ENCODE measurements at regions not wholly inside any gene's neighbourhood (a gene's known extent, or its start where the extent isn't known, plus 50 kb on each side); places are given as distances from the start of the nearest gene placed in this dataset.

DNA sequence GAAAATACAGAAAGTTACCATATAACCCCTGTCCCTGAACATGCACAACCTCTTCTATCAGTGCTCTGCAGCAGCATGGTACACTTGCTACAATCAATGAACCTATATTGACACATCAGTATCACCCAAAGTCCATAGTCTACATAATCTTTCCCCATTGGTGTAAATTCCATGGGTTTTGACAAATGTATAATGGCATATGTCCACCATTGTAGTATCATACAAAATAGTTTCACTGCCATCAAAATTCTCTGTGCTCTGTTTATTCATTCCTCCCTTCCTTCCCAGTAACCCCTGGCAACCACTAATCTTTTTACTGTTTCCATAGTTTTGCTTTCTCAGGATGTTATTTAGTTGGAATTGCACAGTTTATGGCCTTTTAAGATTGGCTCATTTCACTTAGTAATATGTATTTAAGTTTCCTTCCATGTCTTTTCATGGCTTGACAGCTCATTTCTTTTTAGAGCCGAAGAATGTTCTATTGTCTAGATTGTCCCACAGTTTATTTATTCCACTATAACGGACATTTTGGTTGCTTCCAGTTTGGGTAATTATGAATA lies 1707.0 kb downstream of the EFNA5 start:
- Histone ChIP-seq H3K4me3 (no peak overlapping the region), H3K36me3 (no peaks in the 10 kb centered on the region), H3K27me3 (no peaks in the 10 kb centered on the region), H3K27ac (no peak overlapping the region), H3K9me3 (replicated peaks) (no peaks in the 10 kb centered on the region; the same call in 1 of the 2 replicates), H3K4me1 (no peaks in the 10 kb centered on the region)
- no peak for DNase-seq

DNA sequence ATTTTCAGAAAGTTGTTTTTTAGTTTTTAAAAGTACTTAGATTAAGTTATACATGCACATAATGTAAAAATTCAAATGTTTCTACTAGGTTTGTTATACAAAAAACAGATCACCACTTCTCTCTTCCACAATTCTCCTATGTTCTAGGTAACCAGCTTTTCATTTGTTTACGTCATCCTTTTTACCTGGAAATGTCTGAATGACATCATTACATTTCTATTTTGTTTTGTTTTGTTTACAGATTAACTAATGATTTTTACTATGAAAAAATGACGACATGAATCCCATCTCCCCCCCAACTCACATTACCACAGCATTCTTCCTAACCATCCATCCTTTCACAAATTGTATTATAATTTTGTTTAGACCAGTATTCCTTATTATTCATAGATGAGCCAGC lies 1709.2 kb downstream of the EFNA5 start:
- H3K27me3 ChIP-seq, result no peaks in the 10 kb centered on the region
- H3K4me3 ChIP-seq, result no peak overlapping the region
- no peaks in the 10 kb centered on the region; the same call in 1 of the 2 replicates for H3K9me3 ChIP-seq (replicated peaks)
- H3K4me1 ChIP-seq, result peaks cover 7% of the 10 kb centered on the region
- no peaks in the 10 kb centered on the region for H3K36me3 ChIP-seq
- H3K27ac ChIP-seq, result no peak overlapping the region
- no peak for DNase-seq

- peaks cover 40% of the 10 kb centered on the region for H3K4me1 ChIP-seq
- H3K4me3 ChIP-seq, result no peak overlapping the region
- DNase-seq, result peak in 1 of 2 experiments; percentile 34
- H3K27me3 ChIP-seq, result no peaks in the 10 kb centered on the region
- H3K36me3 ChIP-seq, result no peaks in the 10 kb centered on the region
- no peaks in the 10 kb centered on the region for H3K9me3 ChIP-seq (replicated peaks)
- peak overlapping the region; percentile 26; the same call in 1 of the 2 replicates for H3K27ac ChIP-seq
Measured at GRCh38 chr5:105956456-105957196, 1714.1 kb downstream of the EFNA5 start.

- peaks cover 41% of the 10 kb centered on the region for H3K4me1 ChIP-seq
- H3K27ac ChIP-seq, result no peak overlapping the region
- H3K9me3 ChIP-seq (replicated peaks), result no peaks in the 10 kb centered on the region
- H3K4me3 ChIP-seq, result no peak overlapping the region
- peak in 1 of 2 experiments; percentile 24 for DNase-seq
- no peaks in the 10 kb centered on the region for H3K36me3 ChIP-seq
- no peaks in the 10 kb centered on the region for H3K27me3 ChIP-seq
Measured at GRCh38 chr5:105954341-105954740, 1716.4 kb downstream of the EFNA5 start.

- Histone ChIP-seq H3K36me3 (no peaks in the 10 kb centered on the region), H3K27me3 (no peaks in the 10 kb centered on the region), H3K27ac (peak overlapping the region; percentile 74), H3K9me3 (replicated peaks) (no peaks in the 10 kb centered on the region), H3K4me3 (peak overlapping the region; percentile 32), H3K4me1 (peaks cover 41% of the 10 kb centered on the region)
- DNase-seq, result peak in 1 of 2 experiments; percentile 53
Measured at GRCh38 chr5:105953616-105954015, 1717.1 kb downstream of the EFNA5 start.

DNA sequence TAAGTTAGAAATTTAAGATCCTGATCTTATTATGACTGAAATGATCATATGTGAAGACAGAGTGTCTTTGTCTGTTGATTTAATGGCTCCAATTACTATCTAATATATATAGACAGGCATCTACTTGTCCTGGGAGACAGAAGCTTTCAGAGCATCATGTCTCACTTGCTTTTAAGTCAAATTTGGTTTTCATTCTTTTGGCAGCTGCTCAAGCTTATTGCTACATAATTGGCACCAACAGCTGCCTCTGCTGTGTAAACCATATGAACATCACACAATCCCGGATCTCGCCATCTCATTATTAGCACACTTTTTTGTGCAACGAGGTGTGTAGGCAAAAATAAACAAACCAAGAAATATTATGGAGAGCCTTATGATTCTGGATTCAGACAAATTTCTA lies 1717.9 kb downstream of the EFNA5 start:
- Histone ChIP-seq H3K9me3 (replicated peaks) (no peaks in the 10 kb centered on the region), H3K4me3 (peak overlapping the region; percentile 32), H3K27ac (peak overlapping the region; percentile 74), H3K27me3 (no peaks in the 10 kb centered on the region), H3K36me3 (no peaks in the 10 kb centered on the region), H3K4me1 (peaks cover 41% of the 10 kb centered on the region)
- DNase-seq, result peak; percentile 86 to 96

GRCh38 chr5:105947461-105947860 lies 1723.3 kb downstream of the EFNA5 start:
- DNase-seq, result no peak
- Histone ChIP-seq H3K4me3 (no peak overlapping the region), H3K36me3 (no peaks in the 10 kb centered on the region), H3K9me3 (replicated peaks) (no peaks in the 10 kb centered on the region), H3K27ac (no peak overlapping the region), H3K27me3 (no peaks in the 10 kb centered on the region), H3K4me1 (peaks cover 9% of the 10 kb centered on the region)

DNA sequence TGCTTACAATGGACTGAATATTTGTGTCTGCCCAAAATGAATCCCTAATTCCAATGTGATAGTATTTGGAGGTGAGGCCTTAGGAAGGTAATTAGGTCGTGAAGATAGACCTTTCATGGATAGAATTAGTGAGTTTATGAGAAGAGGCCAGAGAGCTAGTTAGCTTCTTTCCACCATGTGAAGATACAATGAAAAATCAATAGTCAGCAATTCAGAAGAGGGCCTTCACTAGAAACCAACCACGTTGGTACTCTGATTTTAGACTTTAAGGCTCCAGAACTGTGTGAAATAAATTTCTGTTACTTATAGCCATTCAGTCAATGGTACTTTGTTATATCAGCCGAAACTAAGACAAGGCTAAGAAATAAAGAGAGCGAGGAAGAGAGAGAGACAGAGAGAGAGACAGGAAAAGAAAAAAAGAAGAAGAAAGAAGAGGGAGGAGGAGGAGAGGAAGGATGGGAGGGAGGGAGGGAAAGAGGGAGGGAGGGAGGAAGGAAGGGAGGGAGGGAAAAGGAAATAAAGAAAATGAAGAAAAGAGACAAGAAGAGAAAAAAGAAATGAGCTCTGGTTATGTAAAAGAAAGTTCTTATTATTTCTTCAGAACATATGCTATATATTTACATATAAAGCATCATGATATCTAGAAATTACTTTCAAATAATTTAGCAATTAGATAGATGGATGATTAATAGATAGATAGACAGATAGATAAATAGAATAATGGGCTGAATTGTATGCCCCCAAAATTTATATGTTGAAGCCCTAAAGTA lies 1725.3 kb downstream of the EFNA5 start:
- H3K27ac ChIP-seq, result no peak overlapping the region
- H3K36me3 ChIP-seq, result no peaks in the 10 kb centered on the region
- DNase-seq, result no peak

DNA sequence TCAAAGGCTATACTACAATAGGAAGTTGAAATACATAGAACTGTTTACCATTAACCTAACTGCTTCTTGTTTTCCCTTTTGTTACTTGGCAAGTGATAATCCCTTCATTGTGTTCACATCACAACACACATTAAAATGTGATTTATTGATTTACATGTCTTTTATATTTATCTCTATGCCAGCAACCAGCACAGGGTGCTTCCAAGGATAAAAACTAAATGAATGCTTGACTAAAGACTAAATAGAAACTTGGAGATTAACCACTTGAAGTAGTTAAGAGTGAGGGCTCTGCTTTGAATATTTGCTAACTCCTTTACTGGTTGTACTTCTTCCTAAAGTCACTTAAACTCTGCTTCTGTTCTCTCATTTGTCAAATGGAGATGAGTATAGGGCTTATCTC lies 1730.6 kb downstream of the EFNA5 start:
- H3K36me3 ChIP-seq, result no peaks in the 10 kb centered on the region
- H3K4me3 ChIP-seq, result no peak overlapping the region
- H3K4me1 ChIP-seq, result no peaks in the 10 kb centered on the region
- H3K27ac ChIP-seq, result no peak overlapping the region
- H3K9me3 ChIP-seq (replicated peaks), result 0 out of 2 replicates have a peak, but pooled peaks cover 5% of the 10 kb centered on the region
- no peaks in the 10 kb centered on the region for H3K27me3 ChIP-seq
- DNase-seq, result no peak

More for the DNA sequence above, 1725.3 kb downstream of the EFNA5 start:
- no peaks in the 10 kb centered on the region for H3K4me1 ChIP-seq
- H3K4me3 ChIP-seq, result no peak overlapping the region
- no peaks in the 10 kb centered on the region for H3K27me3 ChIP-seq
- no peaks in the 10 kb centered on the region for H3K9me3 ChIP-seq (replicated peaks)

DNA sequence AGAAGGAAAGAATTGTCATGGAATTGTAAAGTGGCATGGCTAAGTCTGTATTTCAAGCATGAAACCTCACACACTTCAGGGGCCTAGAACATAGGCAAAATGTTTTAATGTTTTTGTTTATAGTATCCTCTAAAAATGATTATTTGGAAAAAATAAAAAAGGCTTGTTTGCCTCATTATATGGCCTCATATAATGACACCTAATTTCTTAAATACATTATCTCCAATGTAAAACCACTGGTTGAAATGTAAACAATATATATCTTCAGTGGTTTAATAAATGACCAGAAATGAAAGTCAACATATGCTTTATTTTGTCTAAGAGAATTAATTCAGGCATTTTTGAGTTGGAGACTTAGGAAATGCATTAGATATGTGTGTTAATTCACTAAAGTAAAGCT lies 1736.6 kb downstream of the EFNA5 start:
- H3K4me1 ChIP-seq, result no peaks in the 10 kb centered on the region
- H3K4me3 ChIP-seq, result no peak overlapping the region
- DNase-seq, result no peak
- H3K27me3 ChIP-seq, result no peaks in the 10 kb centered on the region
- no peaks in the 10 kb centered on the region for H3K36me3 ChIP-seq
- no peak overlapping the region for H3K27ac ChIP-seq
- 0 out of 2 replicates have a peak, but pooled peaks cover 5% of the 10 kb centered on the region for H3K9me3 ChIP-seq (replicated peaks)

- no peak for DNase-seq
- no peaks in the 10 kb centered on the region for H3K27me3 ChIP-seq
- H3K27ac ChIP-seq, result no peak overlapping the region
Measured at GRCh38 chr5:105931881-105932421, 1738.8 kb downstream of the EFNA5 start.

GRCh38 chr5:105929858-105930257 lies 1740.9 kb downstream of the EFNA5 start:
- no peak overlapping the region for H3K4me3 ChIP-seq
- H3K36me3 ChIP-seq, result no peaks in the 10 kb centered on the region
- no peak for DNase-seq
- no peaks in the 10 kb centered on the region for H3K27me3 ChIP-seq
- H3K27ac ChIP-seq, result no peak overlapping the region
- no peaks in the 10 kb centered on the region for H3K9me3 ChIP-seq (replicated peaks)
- no peaks in the 10 kb centered on the region for H3K4me1 ChIP-seq

More at GRCh38 chr5:105931881-105932421, 1738.8 kb downstream of the EFNA5 start:
- Histone ChIP-seq H3K4me1 (no peaks in the 10 kb centered on the region), H3K36me3 (no peaks in the 10 kb centered on the region), H3K9me3 (replicated peaks) (no peaks in the 10 kb centered on the region), H3K4me3 (no peak overlapping the region)

GRCh38 chr5:105924366-105924765 lies 1746.4 kb downstream of the EFNA5 start:
- H3K4me3 ChIP-seq, result no peak overlapping the region
- no peaks in the 10 kb centered on the region for H3K36me3 ChIP-seq
- DNase-seq, result no peak
- no peaks in the 10 kb centered on the region for H3K27me3 ChIP-seq
- no peaks in the 10 kb centered on the region for H3K4me1 ChIP-seq
- H3K27ac ChIP-seq, result no peak overlapping the region
- H3K9me3 ChIP-seq (replicated peaks), result no peaks in the 10 kb centered on the region

DNA sequence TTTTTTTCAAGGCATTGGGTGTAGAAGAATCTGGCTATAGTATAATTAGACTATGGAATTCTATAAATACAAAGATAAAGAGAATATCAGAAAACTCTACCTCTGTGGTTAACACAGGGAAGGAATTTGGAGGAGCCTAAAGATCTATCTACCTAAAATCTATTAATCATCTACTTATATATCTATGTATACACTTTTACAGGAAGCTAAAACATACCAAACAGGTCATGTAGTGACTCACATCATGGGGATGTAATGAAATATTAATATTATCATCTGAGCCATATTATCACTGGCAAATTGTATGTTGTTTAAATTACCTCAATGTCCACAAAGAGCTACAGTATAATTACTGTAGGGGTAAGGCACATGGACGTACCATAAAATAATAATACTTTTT lies 1748.2 kb downstream of the EFNA5 start:
- H3K36me3 ChIP-seq, result no peaks in the 10 kb centered on the region
- H3K9me3 ChIP-seq (replicated peaks), result no peaks in the 10 kb centered on the region
- no peak overlapping the region for H3K27ac ChIP-seq
- DNase-seq, result no peak
- H3K4me3 ChIP-seq, result no peak overlapping the region
- no peaks in the 10 kb centered on the region for H3K4me1 ChIP-seq
- no peaks in the 10 kb centered on the region for H3K27me3 ChIP-seq

DNA sequence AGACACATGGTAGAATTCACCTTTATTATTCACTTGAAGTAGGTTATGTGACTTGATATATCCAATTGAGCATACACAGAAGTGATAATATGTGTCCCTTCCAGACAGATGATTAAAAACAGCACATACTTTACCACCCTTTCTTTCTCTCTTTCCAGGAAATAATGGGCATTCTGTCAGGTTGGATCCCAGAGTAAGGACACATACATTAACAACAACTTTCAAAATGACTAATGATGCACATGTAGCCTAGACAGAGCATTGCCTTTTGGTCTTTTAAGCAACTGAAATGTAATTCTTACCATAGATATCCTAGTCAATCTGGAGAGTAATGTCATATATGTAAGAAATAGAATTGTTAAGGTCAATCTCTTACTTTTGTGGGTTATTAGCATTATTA lies 1748.7 kb downstream of the EFNA5 start:
- Histone ChIP-seq H3K4me1 (no peaks in the 10 kb centered on the region), H3K27me3 (no peaks in the 10 kb centered on the region)
- DNase-seq, result no peak

More for the DNA sequence above, 1748.7 kb downstream of the EFNA5 start:
- Histone ChIP-seq H3K27ac (no peak overlapping the region), H3K9me3 (replicated peaks) (no peaks in the 10 kb centered on the region), H3K36me3 (no peaks in the 10 kb centered on the region), H3K4me3 (no peak overlapping the region)

All from SJCRH30 (cell line).